PC-9 (cell line): ENCODE measurements at regions not wholly inside any gene's neighbourhood (a gene's known extent, or its start where the extent isn't known, plus 50 kb on each side); places are given as distances from the start of the nearest gene placed in this dataset.

Experiments
- CTCF ChIP-seq: fragments of 200-600 bp; sonication (generic); conservative IDR thresholded peaks from 2 replicates; pipeline ENCODE4 v1.6.1; 2017; ENCODE audit warnings: mixed run types, antibody characterized with exemption, mild to moderate bottlenecking, moderate library complexity
- EZH2 ChIP-seq: fragments of 200-600 bp; sonication (generic); IDR thresholded peaks from 2 replicates; pipeline ENCODE4 v1.8.0; 2017; ENCODE audit warnings: antibody characterized with exemption, low read depth

- no peak for TF ChIP-seq CTCF
- no peak for TF ChIP-seq EZH2
Measured at GRCh38 chr6:6820641-6821238, 232.2 kb downstream of the LY86 start.
